Fibroblast of the aortic adventitia (primary cell): ENCODE measurements at regions not wholly inside any gene's neighbourhood (a gene's known extent, or its start where the extent isn't known, plus 50 kb on each side); places are given as distances from the start of the nearest gene placed in this dataset. TPM values are rescaled to one million over a fixed set of nuclear protein-coding genes. Genes with fewer than 3 reads are reported as not detected.

ENCODE experiments used
- DNase-seq: peaks from one replicate; pipeline ENCODE4 v3.0.0-alpha.2; 2010; ENCODE audit warnings: low read depth
- H3K4me3 ChIP-seq: 2 replicates; pipeline ENCODE4 v1.5.1; 2011; ENCODE audit warnings: low read depth, mild to moderate bottlenecking, control low read depth, low read length, moderate library complexity
- small RNA-seq: library from RNA; depleted of rRNA; stranded (forward); fragments of <200 nt; gene quantifications from one replicate; pipeline ENCODE3, GENCODE V24; 2012
- TF ChIP-seq, protein P1 (sequence below): IDR thresholded peaks from 2 replicates; pipeline ENCODE4 v1.5.1; 2011; ENCODE audit warnings: mild to moderate bottlenecking, low read length, control low read depth, inconsistent platforms; ENCODE audit not compliant: insufficient read depth

GRCh38 chr4:101398807-101399206 lies 51.5 kb upstream of the PPP3CA start:
- TF ChIP-seq, protein P1, sequence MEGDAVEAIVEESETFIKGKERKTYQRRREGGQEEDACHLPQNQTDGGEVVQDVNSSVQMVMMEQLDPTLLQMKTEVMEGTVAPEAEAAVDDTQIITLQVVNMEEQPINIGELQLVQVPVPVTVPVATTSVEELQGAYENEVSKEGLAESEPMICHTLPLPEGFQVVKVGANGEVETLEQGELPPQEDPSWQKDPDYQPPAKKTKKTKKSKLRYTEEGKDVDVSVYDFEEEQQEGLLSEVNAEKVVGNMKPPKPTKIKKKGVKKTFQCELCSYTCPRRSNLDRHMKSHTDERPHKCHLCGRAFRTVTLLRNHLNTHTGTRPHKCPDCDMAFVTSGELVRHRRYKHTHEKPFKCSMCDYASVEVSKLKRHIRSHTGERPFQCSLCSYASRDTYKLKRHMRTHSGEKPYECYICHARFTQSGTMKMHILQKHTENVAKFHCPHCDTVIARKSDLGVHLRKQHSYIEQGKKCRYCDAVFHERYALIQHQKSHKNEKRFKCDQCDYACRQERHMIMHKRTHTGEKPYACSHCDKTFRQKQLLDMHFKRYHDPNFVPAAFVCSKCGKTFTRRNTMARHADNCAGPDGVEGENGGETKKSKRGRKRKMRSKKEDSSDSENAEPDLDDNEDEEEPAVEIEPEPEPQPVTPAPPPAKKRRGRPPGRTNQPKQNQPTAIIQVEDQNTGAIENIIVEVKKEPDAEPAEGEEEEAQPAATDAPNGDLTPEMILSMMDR: no peak
- no peak for DNase-seq
- no peak overlapping the region for H3K4me3 ChIP-seq

Small RNA genes in the stretch of these regions (small RNA-seq; reads per million reads assigned to genes)
- not detected for gene RNU6-462P
